Cardiac fibroblast (primary cell): ENCODE measurements at regions not wholly inside any gene's neighbourhood (a gene's known extent, or its start where the extent isn't known, plus 50 kb on each side); places are given as distances from the start of the nearest gene placed in this dataset.

ENCODE experiments used
- DNase-seq, 2 donors: peaks; one replicate each; pipeline versions ENCODE4 v3.0.0 to v3.0.0-alpha.2; 2010; ENCODE audit warnings: low read depth in 2 of 2
- H3K4me3 ChIP-seq, 2 donors: replicated peaks in 1 of 2; 1 replicate in 1 of 2; 2 replicates in 1 of 2; pipeline ENCODE4 v1.5.1; 2011; ENCODE audit warnings: low read depth in 2 of 2, low read length in 2 of 2, mild to moderate bottlenecking in 2 of 2, moderate library complexity in 1 of 2
- CTCF ChIP-seq: IDR thresholded peaks from one replicate; pipeline ENCODE4 v1.5.1; 2011; ENCODE audit warnings: low read depth, mild to moderate bottlenecking, low read length, inconsistent platforms

- no peak for TF ChIP-seq CTCF
- no peak overlapping the region for H3K4me3 ChIP-seq
- DNase-seq = peak in 1 of 2 donors; percentile 13
These were observed 219.6 kb downstream of the MBD2 start for GRCh38 chr18:54004828-54005227.

GRCh38 chr18:54003195-54003594 is 221.3 kb downstream of the MBD2 start:
- DNase-seq = no peak
- no peak for TF ChIP-seq CTCF
- no peak overlapping the region for H3K4me3 ChIP-seq

- no peak for TF ChIP-seq CTCF
- DNase-seq = no peak
- H3K4me3 ChIP-seq = no peak overlapping the region
These were observed 227.4 kb downstream of the MBD2 start for GRCh38 chr18:53997064-53997463.

- H3K4me3 ChIP-seq = no peak overlapping the region
- DNase-seq = no peak
These were observed 230.5 kb downstream of the MBD2 start for GRCh38 chr18:53994016-53994415.

GRCh38 chr18:53991805-53992204 is 232.7 kb downstream of the MBD2 start:
- no peak for TF ChIP-seq CTCF
- DNase-seq = peak; percentile 25 to 50
- no peak overlapping the region for H3K4me3 ChIP-seq

More at GRCh38 chr18:53994016-53994415, 230.5 kb downstream of the MBD2 start:
- no peak for TF ChIP-seq CTCF

- peak; percentile 51 to 87 for DNase-seq
- no peak for TF ChIP-seq CTCF
- no peak overlapping the region for H3K4me3 ChIP-seq
These were observed 233.3 kb downstream of the MBD2 start for GRCh38 chr18:53991202-53991601.

GRCh38 chr18:53990485-53990884 is 234.0 kb downstream of the MBD2 start:
- TF ChIP-seq CTCF = no peak
- no peak for DNase-seq
- H3K4me3 ChIP-seq = no peak overlapping the region
